Keratinocyte (primary cell): ENCODE measurements at regions not wholly inside any gene's neighbourhood (a gene's known extent, or its start where the extent isn't known, plus 50 kb on each side); places are given as distances from the start of the nearest gene placed in this dataset.

ENCODE experiments used
- EZH2 ChIP-seq: IDR thresholded peaks from one replicate; pipeline ENCODE4 v1.6.1; 2012; ENCODE audit warnings: inconsistent platforms, mild to moderate bottlenecking, low read length, moderate library complexity
- TF ChIP-seq, protein P1 (sequence below), 3 experiments: IDR thresholded peaks in 1 of 3; conservative IDR thresholded peaks in 1 of 3; optimal IDR thresholded peaks in 1 of 3; 2 replicates in 2 of 3; 3 replicates in 1 of 3; pipeline versions ENCODE3 to v1.5.1; 2011; ENCODE audit warnings: low read length in 3 of 3, mild to moderate bottlenecking in 3 of 3, moderate library complexity in 2 of 3, control low read depth in 1 of 3, inconsistent platforms in 1 of 3; ENCODE audit not compliant: insufficient read depth in 2 of 3; ENCODE audit errors: extremely low read depth in 1 of 3

DNA sequence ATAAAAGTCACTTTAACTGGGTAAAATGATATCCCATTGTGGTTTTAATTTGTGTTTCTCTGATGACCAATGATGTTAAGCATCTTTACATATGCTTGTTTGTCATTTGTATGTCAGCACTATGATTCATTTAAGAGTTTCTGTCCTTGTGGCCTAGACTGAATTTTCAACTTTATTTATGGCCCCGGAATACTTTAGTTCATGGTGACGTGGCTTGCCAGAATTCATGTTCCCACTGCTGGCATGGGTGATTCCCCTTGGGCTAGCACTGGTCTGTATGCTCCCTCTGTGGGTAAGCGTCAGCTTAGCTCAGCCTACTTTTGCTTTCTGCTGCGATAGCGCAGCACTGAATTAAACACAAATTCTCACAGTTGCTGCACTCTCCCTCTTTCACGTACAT is 436.3 kb upstream of the SGO1 start:
- TF ChIP-seq, protein P1, sequence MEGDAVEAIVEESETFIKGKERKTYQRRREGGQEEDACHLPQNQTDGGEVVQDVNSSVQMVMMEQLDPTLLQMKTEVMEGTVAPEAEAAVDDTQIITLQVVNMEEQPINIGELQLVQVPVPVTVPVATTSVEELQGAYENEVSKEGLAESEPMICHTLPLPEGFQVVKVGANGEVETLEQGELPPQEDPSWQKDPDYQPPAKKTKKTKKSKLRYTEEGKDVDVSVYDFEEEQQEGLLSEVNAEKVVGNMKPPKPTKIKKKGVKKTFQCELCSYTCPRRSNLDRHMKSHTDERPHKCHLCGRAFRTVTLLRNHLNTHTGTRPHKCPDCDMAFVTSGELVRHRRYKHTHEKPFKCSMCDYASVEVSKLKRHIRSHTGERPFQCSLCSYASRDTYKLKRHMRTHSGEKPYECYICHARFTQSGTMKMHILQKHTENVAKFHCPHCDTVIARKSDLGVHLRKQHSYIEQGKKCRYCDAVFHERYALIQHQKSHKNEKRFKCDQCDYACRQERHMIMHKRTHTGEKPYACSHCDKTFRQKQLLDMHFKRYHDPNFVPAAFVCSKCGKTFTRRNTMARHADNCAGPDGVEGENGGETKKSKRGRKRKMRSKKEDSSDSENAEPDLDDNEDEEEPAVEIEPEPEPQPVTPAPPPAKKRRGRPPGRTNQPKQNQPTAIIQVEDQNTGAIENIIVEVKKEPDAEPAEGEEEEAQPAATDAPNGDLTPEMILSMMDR (optimal IDR thresholded peaks at IDR 0.05 in 1 of 3, IDR thresholded peaks at IDR 0.05 in 1 of 3, conservative IDR thresholded peaks at IDR 0.05 in 1 of 3; ENCODE audit: extremely low read depth in 1 of 3, insufficient read depth in 2 of 3, low read length in 3 of 3), result no peak
- TF ChIP-seq EZH2, result no peak
